ENCODE measurements at regions not wholly inside any gene's neighbourhood (a gene's known extent, or its start where the extent isn't known, plus 50 kb on each side); places are given as distances from the start of the nearest gene placed in this dataset.

DNA sequence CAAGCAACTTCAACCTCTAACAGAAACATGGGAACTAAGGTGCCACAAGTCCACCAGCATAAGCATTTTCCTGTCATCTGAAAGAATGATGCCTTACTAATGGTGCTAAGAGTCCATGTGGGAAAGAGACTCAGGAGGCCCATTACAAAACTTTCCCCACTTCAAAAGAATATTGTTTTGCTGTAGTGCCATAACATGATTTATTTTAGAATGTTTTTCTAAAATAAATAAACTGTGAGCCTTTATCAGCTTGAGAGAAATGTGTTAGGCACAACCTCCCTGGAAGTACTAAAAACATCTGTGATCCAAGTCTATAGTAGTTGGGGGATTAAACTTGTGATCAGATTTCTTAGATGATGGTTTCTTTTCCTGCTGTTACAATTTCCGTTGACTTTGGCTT, 330.1 kb upstream of the MAP3K7 start:
- DNase-seq (ENCODE audit: low read depth, low spot score) (no peak), FAIRE-seq (no peak)
- dilution Hi-C loops (cut with MboI; ENCODE audit: extremely low pct_ligation_motif_present, low sequenced_read_pairs): no loop called here
- no peaks in the 10 kb centered on the region for H3K4me1 ChIP-seq (ENCODE audit: control insufficient read depth, extremely low read depth, insufficient read depth, low read length)
- H3K27ac ChIP-seq (ENCODE audit: control insufficient read depth, insufficient read depth, low read length): no peak overlapping the region
- no peak overlapping the region for H3K9ac ChIP-seq (ENCODE audit: control insufficient read depth, extremely low read depth, insufficient read depth, low read length)
- H4K20me1 ChIP-seq (ENCODE audit: control insufficient read depth, extremely low read depth, insufficient read depth, low read length): no peaks in the 10 kb centered on the region
- H3K79me2 ChIP-seq (ENCODE audit: control insufficient read depth, insufficient read depth, low read length): no peaks in the 10 kb centered on the region
- no peaks in the 10 kb centered on the region for H3K9me1 ChIP-seq (ENCODE audit: control insufficient read depth, extremely low read depth, insufficient read depth, low read length)
- H3K9me3 ChIP-seq (ENCODE audit: control insufficient read depth, low read depth, low read length): no peaks in the 10 kb centered on the region
- H2AFZ ChIP-seq (ENCODE audit: control insufficient read depth, low read length): no peak overlapping the region
- no peak overlapping the region for H3K4me3 ChIP-seq (ENCODE audit: control insufficient read depth in 2 of 3, extremely low read depth in 1 of 3, insufficient read depth in 2 of 3, low read depth in 1 of 3, low read length in 3 of 3)
- no peak overlapping the region for H3K4me2 ChIP-seq (ENCODE audit: control insufficient read depth, extremely low read depth, insufficient read depth, low read depth, low read length)
- TF ChIP-seq, protein P1, sequence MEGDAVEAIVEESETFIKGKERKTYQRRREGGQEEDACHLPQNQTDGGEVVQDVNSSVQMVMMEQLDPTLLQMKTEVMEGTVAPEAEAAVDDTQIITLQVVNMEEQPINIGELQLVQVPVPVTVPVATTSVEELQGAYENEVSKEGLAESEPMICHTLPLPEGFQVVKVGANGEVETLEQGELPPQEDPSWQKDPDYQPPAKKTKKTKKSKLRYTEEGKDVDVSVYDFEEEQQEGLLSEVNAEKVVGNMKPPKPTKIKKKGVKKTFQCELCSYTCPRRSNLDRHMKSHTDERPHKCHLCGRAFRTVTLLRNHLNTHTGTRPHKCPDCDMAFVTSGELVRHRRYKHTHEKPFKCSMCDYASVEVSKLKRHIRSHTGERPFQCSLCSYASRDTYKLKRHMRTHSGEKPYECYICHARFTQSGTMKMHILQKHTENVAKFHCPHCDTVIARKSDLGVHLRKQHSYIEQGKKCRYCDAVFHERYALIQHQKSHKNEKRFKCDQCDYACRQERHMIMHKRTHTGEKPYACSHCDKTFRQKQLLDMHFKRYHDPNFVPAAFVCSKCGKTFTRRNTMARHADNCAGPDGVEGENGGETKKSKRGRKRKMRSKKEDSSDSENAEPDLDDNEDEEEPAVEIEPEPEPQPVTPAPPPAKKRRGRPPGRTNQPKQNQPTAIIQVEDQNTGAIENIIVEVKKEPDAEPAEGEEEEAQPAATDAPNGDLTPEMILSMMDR (optimal IDR thresholded peaks at IDR 0.05 in 1 of 3, IDR thresholded peaks at IDR 0.05 in 1 of 3, conservative IDR thresholded peaks at IDR 0.05 in 1 of 3; ENCODE audit: extremely low read depth in 1 of 3, insufficient read depth in 2 of 3, low read length in 3 of 3): no peak
- TF ChIP-seq EZH2 (IDR thresholded peaks at IDR 0.05; ENCODE audit: low read length): no peak
- H3K27me3 ChIP-seq (ENCODE audit: control insufficient read depth, extremely low read depth, insufficient read depth, low read length): no peaks in the 10 kb centered on the region
- no peaks in the 10 kb centered on the region for H3K36me3 ChIP-seq (ENCODE audit: control insufficient read depth in 2 of 2, extremely low read depth in 1 of 2, insufficient read depth in 2 of 2, low read length in 2 of 2)

DNA sequence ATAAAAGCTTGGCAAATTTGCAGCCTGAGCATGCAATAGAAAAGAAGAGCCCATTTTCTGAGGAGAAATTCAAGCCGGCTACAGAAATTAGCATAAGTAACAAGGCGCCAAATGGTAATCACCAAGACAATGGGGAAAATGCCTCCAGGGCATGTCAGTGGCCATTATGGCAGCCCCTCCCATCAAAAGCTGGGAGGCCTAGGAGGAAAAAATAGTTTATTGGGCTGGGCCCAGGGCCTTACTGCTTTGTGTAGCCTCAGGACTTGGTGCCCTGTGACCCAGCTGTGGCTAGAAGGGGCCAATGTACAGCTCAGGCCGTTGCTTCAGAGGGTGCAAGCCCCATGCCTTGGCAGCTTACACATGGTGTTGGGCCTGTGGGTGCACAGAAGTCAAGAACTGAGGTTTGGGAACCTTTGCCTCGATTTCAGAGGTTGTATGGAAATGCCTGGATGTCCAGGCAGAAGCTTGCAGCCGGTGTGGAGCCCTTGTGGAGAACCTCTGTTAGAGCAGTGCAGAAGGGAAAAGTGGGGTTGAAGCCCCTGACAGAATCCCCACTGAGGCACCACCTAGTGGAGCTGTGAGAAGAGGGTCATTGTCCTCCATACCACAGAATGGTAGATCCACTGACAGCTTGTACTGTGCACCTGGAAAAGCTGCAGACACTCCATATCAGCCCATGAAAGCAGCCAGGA, 328.5 kb upstream of the MAP3K7 start:
- H3K27ac ChIP-seq (ENCODE audit: control insufficient read depth, insufficient read depth, low read length): no peak overlapping the region
- no peaks in the 10 kb centered on the region for H3K9me1 ChIP-seq (ENCODE audit: control insufficient read depth, extremely low read depth, insufficient read depth, low read length)
- no peaks in the 10 kb centered on the region for H3K36me3 ChIP-seq (ENCODE audit: control insufficient read depth in 2 of 2, extremely low read depth in 1 of 2, insufficient read depth in 2 of 2, low read length in 2 of 2)
- no peaks in the 10 kb centered on the region for H4K20me1 ChIP-seq (ENCODE audit: control insufficient read depth, extremely low read depth, insufficient read depth, low read length)
- H3K9ac ChIP-seq (ENCODE audit: control insufficient read depth, extremely low read depth, insufficient read depth, low read length): no peak overlapping the region
- dilution Hi-C loops (cut with MboI; ENCODE audit: extremely low pct_ligation_motif_present, low sequenced_read_pairs): no loop called here
- H3K9me3 ChIP-seq (ENCODE audit: control insufficient read depth, low read depth, low read length): no peaks in the 10 kb centered on the region
- no peaks in the 10 kb centered on the region for H3K4me1 ChIP-seq (ENCODE audit: control insufficient read depth, extremely low read depth, insufficient read depth, low read length)
- DNase-seq (ENCODE audit: low read depth, low spot score) (no peak), FAIRE-seq (no peak)
- no peak overlapping the region for H2AFZ ChIP-seq (ENCODE audit: control insufficient read depth, low read length)
- no peak for TF ChIP-seq EZH2 (IDR thresholded peaks at IDR 0.05; ENCODE audit: low read length)
- TF ChIP-seq, protein P1 (optimal IDR thresholded peaks at IDR 0.05 in 1 of 3, IDR thresholded peaks at IDR 0.05 in 1 of 3, conservative IDR thresholded peaks at IDR 0.05 in 1 of 3; ENCODE audit: extremely low read depth in 1 of 3, insufficient read depth in 2 of 3, low read length in 3 of 3): no peak
- H3K27me3 ChIP-seq (ENCODE audit: control insufficient read depth, extremely low read depth, insufficient read depth, low read length): no peaks in the 10 kb centered on the region
- no peaks in the 10 kb centered on the region for H3K79me2 ChIP-seq (ENCODE audit: control insufficient read depth, insufficient read depth, low read length)
- H3K4me3 ChIP-seq (ENCODE audit: control insufficient read depth in 2 of 3, extremely low read depth in 1 of 3, insufficient read depth in 2 of 3, low read depth in 1 of 3, low read length in 3 of 3): no peak overlapping the region
- H3K4me2 ChIP-seq (ENCODE audit: control insufficient read depth, extremely low read depth, insufficient read depth, low read depth, low read length): no peak overlapping the region

All from keratinocyte (primary cell).